GM18861 (cell line): ENCODE measurements at regions not wholly inside any gene's neighbourhood (a gene's known extent, or its start where the extent isn't known, plus 50 kb on each side); places are given as distances from the start of the nearest gene placed in this dataset.

Experiments used
- ATAC-seq: cut with Tn5 transposase; IDR thresholded peaks from one replicate; pipeline ENCODE4 v1.9.1; 2021; ENCODE audit not compliant: unreplicated experiment

DNA sequence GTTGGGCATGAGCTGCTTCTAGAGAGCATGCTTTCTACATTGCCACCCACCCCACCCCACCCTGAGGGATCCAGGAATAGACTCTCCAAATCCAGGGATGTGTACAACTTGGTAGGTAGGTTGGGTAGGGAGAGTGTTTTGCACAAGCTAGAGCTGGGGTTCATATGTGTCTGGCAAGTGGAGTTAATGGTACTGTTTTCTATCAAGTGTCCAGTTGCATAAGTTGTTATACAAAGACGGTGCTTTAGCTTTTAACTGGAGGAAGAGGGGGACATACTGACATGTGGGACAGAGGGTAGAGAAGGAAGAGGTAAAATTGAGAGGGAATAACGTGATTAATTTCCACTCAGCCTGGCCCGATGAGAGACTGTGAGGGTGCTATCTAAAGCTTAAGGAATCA is 51.0 kb upstream of the TNC start:
- ATAC-seq, result no peak

DNA sequence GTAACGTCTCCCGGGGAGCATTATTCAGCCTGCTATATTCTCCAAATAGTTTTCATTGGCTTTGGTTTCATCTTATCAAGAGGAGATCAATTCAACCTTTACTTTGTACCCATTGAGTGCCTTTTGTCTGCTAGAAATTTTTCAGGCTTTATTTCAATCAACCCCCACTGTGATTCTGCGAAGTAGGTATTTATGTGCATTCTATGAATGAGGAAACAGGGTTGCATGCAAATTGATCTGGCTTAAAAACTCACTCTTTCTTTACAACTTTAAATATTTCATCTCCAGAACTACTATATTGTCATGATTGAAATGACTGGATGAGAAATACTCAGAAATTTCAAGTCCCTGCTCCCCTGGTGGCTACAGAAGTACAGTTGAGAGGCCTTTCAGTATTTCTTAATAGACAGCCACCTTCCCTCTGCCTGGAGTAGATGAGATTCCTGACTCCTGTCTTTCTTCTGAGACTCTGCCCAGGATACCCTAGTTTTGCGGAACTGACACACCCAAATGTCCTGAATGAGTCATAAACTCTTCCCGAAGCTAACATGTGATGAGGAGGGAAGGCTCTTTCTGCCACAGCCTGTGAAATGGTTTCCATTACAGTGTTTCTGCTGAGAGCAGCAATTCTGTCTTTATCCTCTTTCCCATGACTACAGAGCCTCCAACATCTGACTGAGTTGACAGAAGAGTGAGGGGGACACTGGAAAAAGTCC is 52.6 kb upstream of the TNC start:
- no peak for ATAC-seq

DNA sequence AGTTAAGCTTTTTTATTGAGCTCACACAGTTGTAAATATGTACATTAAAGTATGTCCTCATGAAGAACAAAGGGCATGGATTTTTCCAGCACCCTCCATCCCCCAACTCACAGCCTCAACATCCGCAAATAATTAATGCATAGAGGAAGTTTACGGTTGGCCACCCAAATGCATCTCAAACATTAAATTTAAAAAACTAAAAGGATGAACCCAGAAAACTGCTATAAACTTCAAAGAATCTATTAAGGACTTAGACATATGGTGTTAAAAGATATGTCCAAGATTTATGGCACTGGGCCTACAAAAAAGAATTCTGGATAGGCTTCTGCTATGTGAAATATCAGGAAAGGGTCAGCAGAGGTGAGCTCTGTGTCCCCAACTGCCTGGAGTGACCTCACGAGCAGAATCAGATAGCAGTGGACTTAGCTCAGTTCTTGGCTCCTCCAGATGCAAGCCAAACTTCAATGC is 54.0 kb upstream of the TNC start:
- ATAC-seq, result no peak

DNA sequence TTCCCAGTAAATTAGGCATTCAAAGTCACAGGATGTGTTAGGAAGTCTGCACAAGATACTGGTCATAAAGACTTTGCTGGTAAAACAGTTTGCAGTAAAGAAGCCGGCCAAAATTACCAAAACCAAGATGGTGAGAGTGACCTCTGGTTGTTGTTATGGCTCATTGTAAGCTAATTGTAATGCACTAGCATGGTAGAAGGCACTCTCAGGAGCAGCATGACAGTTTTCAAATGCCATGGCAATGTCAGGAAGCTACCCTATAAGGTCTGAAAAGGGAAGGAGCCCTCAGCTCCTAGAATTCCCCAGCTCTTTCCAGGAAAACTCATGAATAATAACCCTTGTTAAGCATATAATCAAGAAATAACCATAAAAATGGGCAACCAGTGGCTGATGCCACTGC is 64.3 kb upstream of the TNC start:
- ATAC-seq, result no peak

DNA sequence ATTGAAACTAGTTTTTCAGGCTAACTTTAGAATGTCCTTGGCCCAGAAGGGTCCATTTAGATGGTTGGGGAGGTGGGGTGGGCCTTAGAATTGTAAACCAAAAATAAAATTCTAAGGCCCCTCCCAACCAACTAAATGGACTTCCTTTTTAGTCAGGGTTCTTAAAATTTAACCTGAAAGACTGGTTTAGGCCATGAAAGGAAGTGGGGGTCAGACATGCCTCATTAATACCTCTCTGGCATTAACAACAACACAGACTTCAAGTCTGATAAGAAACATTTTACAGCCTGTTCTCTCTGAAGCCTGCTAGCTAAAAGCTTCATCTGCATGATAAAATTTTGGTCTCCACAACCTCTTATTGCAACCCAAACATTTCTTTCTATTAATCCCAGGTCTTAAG is 65.5 kb upstream of the TNC start:
- no peak for ATAC-seq

DNA sequence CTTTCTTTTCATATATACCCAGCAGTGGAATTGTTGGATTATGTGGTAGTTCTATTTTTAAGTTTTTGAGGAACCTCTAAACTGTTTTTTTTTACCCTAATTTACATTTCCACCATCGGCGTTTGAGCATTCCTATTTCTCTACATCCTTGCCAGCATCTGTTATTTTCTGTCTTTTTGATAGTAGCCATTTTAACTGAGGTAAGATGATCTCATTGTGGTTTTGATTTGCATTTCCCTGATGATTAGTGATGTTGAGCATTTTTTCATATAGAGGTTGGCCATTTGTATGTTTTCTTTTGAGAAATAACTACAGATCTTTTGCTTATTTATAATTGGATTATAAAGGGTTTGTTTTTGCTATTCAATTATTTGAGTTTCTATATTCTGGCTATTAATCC is 71.7 kb upstream of the TNC start:
- ATAC-seq, result no peak

DNA sequence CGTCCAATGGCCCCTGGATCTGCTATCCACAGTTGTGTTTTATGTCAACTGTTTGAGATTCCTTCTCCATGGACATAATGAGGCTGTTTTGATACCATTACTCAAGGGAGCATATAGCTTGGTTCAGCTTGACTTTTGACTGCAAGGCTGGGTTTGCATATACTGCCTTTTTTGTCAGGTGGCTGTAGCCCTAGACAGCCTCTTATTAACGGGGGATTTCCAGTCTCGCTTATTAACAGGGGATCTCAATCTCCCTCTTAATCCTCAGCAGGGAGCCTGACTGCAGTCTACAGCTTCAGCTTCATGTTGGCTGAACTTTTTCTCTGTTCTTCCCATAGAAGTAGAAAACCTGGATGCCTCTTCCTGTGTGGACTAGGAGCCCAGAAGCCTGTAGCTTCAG is 73.7 kb upstream of the TNC start:
- peak; percentile 53 for ATAC-seq

DNA sequence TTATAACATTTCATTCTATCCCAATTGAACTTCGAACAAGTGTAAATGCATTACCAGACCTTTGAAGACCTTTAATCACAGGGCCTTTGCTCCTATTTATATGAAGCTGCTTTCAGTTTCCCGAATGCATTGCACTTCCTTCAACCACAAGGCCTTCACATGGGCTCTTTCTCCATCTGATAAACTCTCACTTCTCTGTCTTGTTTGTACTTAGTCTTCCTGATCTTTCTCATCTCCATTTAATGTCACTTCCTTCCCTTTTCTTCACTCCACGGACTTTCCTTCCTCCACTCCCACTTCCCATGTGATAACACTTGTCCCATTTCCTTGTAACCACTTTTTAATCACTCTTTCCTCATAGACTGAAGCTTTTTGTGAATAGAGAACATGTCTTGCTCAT is 74.3 kb upstream of the TNC start:
- no peak for ATAC-seq

DNA sequence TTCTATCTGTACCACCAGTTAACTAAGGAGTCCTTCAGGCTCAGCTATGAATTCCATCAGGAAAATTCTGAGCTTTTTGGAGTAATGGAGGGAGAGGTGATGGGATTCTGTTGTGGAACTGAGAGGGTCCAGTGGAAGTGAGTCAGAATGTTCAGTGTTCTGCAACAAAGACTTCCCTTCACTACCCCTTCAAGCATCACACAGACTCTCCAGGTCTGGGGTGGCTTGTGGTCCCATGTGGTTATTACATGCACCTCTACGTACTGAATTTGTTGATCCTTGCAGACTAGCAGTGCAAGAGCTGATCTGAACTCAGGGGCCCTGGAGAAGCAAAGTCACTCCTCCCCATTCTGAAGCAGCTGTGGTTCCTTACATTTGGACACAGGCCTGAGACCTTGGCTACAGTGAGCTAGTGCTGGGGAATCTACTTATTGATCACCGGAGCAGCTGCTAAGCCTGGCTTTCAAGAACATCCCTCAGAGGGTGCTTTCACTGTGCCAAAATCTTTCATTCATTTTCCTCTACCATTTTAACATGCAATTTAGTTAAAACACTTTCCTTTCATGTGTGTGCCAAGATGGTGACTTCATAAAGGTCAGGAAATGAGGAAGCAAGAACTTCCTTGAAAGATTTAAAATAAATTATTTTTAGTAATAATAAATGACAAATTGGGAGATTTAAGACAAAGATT is 75.0 kb upstream of the TNC start:
- peak; percentile 83 for ATAC-seq

DNA sequence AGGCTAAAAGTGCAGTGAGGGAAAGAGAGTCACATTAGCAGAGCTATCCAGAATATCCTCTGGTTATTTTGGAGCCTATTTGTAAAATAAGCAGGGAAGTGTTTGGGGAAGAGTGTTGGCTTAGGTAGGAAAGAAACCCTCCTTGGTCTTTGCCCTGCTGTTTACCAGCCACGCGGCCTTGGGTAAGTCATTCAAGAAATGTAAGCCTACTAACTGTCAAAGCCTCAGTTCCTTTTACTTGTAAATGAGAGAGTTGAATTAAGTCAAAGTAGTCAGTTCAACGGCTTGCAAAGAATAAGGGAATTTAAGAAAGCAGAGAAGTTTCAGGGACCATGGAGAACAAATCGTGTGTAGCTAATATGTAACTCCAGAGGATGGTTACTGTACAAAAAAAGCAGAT is 75.8 kb upstream of the TNC start:
- no peak for ATAC-seq

DNA sequence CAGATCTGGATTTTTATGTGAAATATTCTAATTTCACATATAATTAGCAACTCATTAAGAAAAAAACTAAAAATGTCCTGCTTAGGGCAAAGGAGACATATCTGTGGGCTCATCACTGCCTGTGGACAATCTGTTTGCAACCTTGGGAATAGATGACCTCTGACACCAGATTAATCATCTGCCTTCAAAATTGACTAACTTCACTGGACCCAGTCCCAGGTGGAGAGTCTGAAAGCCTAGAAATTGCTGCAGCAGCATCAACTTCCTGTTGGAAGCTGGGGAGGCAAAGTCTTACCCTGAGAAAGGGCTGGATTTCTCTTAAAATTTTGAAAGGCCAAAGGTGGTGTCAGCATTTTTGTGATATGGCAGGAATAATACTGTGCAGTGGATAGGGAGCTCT is 76.3 kb upstream of the TNC start:
- no peak for ATAC-seq

DNA sequence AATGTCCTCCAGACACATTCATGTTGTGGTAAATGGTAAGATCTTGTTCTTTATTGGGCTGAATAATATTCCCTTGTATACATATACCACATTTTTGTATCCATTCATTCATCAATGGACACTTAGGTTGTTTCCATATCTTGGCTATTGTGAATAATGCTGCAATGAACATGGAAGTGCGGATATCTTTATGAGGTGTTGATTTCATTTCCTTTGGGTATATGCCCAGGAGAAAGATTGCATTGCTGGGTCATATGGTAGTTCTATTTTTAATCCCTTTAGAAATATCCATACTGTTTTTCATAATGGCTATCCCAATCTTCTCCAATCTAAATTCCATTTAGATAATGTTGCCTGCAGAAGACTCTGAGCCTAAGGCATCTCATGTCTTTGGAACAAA is 78.0 kb upstream of the TNC start:
- ATAC-seq, result no peak

DNA sequence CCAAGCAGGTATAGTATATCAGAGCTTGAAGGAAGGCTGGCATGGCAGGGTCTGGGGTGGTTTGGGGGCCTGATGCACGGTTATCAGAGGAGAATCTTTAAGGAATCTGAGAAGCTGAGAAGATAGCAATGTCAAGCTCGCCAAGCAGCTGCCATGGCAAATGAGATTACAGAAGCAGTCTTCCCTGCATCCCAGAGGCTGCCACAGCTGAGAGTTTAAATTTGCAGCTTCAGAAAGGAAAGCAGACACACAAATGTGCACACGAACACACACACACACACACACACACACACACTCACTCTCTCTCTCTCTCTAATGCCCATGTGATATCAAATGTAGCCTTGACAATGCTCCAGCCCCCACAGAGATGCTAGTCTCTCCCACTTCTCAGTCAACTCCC is 79.0 kb upstream of the TNC start:
- no peak for ATAC-seq

DNA sequence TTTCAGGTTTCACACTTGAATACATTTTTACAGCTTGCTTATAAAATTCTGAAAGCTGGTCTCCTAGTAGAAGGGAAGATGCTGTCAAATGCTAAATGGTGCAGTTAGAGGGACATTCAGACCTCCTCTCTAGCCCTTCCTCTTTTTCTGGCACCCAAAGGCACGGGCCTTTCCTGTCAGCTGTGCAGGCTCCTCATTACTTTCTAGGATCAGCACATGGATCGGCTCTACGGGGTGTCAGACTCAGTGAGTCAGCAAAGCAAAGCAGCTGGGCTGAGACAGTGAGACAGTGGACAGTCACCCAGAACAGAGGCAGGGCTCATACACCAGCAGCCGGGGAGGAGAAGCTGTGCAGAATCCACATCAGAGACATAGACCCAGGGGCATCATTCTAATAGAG is 80.0 kb upstream of the TNC start:
- ATAC-seq, result no peak

DNA sequence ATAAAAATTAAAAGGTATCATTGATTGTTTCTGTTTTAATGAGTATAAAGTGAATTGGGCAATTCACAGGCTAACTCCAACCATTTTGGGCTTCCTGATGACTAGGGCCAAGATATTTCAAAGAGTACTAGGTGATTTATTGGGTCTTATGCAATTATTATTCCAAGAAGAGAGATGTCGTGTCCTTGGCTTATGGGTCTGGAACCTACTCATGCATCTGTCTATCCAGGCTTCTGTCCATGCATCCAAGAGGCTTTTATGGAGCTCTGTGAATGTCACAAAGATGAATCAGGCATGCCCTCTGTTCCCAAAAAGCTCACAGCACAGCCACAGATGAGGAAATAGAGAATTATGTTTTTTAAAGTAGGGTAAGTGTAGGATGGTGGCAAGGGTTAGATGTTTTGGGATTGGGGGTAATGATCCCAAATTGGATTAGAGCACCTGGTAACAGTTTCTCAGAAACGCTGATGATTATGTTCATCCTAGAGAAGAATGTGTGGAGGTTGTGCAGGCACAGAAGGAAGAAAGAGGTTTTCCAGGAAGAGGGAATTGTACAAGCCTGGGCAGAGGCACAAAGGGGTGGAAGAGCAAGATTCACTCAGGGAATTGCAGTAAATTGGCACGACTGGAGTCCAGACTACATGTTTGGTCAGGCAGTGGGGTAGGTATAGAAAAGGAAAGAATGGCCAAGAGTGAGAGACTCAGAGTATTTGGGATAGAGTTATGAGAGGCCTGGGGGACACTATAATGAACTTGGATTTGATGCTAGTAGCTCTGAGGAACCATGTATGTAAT is 83.0 kb upstream of the TNC start:
- no peak for ATAC-seq

DNA sequence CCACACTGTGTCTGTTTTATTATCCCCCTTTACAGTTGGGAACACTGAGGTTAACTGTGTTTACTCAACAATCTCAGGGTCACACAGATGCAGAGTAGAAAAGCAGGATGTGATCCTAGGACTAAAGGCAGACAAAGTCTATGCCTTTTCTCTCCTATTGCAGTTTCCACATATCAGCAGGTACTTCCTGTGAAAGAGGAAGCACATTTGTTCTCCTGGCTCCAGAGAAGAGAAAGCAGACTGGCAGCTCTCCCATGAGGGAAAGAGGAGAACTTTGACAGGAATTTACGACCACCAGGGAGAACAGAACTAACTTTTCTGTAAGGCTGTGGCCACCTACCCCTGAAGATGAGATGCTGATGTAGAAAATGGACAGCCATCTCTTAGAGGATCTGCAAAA is 84.2 kb upstream of the TNC start:
- ATAC-seq, result no peak

DNA sequence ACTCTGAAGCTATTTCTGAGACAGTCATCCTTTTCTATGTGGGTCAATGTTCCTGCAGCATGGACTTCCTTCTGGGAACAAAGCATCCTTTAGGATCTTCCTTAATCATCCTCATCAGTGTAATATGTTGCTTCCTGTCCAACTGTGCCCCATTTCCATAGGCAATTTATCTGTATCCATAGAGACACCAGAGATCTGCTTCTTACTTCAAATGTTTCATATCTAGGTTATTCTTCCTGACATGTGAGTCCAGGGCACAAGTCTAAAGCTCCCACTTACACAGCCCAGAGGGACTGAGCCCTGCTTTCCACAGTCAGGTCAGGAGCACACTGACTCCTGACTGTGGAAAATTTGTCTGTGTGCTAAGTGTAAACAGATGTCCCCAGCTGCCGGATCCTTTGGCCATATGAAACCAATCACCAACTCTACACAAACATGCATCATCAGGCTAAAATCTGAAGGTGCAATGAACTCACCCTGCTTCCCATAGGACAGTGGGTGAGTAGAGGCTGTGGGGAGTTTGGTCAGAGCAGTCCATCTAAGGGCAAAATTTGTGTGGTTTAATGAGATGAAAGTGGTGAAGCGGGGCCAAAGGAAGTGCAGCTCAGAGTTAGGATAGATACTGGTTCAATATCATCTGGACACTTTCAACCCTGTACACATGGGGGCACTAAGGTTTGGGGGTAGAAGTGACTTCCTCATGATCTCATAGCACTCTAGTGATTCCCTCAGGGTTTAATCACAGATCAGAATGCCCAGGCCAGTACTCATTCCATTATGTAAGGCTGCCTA is 85.2 kb upstream of the TNC start:
- no peak for ATAC-seq

DNA sequence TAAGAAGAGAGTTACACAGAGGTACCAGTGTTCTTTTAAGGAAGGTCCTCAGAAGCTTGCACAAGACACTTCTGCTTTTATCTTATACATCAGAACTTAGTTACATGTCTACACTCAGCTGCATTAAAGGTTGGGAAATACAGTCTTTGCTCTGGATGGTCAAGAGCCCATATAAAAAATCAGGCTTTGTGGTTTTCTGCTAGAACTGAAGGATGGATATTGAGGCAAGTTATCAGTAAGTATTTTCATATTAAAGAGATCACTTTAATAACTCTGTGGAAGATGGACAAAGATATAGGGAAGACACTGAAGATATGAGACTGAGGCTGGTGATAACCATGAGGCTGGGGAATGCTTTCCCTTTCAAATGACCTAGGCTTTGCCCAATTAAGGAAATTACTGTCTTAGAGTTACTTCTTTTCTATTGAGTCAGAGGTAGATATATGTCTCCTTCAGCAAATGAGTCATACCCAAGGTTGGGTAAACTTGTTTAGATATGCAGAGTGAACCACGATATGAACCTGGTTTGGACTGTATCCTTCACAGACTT is 87.0 kb upstream of the TNC start:
- ATAC-seq, result peak; percentile 62

DNA sequence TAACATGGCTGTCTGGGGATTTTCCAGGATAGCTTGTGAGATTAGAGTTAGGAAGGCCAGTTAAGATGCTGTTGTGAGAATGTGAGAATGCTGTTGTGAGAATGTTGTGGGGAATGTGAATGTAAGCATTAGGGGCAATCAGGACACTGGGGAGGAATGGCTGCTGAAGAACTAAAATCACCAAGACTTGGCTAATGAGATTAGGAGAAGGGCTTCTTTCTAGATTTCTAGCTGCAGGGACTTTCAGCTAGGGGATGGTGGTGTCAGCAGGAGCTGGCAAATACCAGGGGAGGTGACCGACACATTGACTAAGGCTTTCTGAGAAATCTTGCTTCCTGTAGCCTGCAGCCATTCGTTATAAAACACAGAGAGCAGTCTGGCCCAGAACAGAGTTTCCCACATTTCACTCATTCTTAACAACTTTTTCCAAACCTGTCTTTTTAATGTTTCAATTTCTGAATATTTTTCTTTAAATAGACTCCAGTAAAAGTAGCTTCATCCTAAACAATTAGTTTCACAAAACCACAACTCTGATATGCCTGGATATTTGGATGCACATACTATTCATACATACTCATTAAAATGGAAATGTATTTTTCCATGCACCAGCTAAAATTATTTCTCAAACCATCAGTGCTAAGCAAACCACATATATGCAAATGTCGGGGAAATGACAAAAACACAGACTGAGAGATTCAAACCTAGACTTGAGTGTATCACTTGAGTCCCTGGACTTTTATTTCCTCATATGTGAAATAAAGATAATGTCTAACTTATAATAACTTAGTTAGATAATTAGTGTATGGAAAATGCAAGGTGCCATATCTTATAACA is 89.3 kb upstream of the TNC start:
- ATAC-seq, result peak; percentile 34

DNA sequence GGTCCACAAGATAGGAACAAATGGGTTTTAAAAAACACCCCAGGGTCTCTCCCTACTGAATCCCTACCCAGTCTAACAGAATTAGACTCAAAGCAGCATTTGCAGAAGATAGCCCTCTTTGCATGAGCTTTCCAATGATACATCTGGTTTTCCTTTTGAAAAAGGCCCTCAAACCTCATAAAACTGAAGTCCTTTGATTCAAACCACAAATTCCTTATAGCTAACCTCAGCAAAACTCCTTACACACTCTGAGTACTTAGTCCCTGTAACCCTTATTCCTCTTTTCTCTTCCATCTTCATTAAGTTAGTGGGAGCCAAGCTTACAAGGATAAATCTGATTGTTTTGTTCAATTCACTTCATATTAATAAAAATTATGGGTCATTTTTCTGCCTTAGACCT is 90.5 kb upstream of the TNC start:
- ATAC-seq, result no peak
